ENCODE measurements at regions not wholly inside any gene's neighbourhood (a gene's known extent, or its start where the extent isn't known, plus 50 kb on each side); places are given as distances from the start of the nearest gene placed in this dataset. TPM values are rescaled to one million over a fixed set of nuclear protein-coding genes. Genes with fewer than 3 reads are reported as not detected.
A peak's percentile ranks its signal among the peaks of the same experiment; 100 is the strongest.

GRCh38 chr4:83716874-83717273, 181.0 kb downstream of the GPAT3 start:
- DNase-seq = no peak

GRCh38 chr4:83712890-83713289, 177.0 kb downstream of the GPAT3 start:
- no peak for DNase-seq

DNA sequence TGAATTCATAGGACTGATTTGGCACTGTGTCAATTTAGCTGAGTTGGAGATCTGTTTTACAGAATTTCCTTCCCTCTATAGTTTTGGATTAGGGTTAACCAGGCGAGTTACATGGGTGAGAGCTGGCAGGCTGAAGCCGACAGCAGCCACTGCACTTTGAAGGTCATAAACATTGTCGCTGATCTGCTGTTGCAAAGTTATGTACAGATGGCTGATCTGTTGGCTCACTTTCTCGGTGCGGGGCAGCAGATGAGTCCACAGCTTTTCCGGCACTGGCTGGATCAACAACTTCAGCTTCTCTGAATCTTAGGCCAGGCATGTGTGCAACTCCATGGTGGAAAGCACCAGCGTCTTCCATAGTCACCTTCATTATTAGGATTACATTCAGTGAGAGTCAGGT, 173.7 kb downstream of the GPAT3 start:
- DNase-seq = no peak

DNA sequence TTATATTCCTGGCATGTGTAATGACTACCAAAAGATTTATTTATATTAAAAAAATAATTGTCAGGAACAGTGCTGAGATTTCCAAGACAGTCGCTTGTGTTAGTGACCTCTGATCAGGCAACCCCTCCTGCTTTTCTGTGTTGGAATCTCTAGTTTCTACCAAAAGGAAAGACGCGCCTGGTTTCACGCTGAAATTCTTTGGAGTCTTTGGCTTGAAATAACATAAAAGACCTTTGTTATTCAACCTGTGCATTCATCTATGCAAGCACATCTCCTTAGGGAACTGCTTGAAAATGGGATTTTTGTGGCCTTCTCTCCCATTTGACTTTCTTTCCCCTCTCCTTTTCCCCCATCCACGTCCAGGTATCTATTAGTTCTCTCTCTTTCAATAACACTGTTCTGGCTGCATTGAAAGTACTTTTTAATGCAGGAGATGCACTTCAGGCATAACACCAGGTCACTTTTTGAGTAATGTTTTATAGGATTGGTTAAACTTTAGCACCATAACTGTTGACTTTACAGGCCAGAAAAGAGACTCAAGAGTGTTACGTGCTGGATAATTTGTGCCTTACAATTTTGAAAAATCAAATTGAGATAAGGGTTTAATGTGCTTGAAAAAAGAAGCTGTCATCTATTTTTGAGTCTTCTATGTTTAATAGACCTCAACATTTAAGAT, 172.7 kb downstream of the GPAT3 start:
- no peak for DNase-seq

DNA sequence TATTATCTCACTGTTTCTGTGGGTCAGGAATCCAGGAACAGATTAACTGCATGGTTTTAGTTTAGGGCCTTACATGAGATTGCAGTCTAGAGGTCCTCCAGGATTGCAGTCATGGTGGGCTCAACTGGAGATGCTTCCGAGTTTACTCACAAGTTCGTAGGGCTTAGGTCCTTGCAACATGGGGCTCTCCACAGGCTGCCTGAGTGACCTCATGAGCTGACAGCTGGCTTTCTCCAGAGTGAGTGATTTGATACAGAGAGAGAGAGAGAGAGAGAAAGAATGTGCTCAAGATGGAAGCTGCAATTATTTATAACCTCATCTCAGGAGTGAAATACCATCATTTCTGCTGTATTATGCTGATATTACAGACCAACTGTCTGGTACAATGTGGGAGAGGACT, 168.9 kb downstream of the GPAT3 start:
- no peak for DNase-seq

- DNase-seq = no peak
Measured at GRCh38 chr4:83703752-83704151, 167.8 kb downstream of the GPAT3 start.

DNA sequence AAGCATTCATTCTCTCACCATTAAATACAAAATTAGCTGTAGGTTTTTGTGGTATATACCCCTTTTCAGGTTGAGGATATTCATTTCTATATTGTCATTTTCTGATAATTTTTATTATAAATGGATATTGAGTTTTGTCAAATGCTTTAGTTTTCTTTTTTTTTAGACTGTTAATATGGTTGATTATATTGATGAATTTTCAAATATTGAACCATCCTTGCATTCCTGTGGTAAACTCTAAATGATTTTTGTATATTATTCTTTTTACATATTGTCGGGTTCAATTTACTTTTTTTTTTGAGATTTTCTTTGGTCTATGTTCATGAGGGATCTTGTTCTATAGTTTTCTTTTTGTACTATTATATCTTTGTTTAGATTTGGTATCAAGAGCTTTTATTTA, 165.1 kb downstream of the GPAT3 start:
- no peak for DNase-seq

- DNase-seq = no peak
Measured at GRCh38 chr4:83699358-83699757, 163.4 kb downstream of the GPAT3 start.

GRCh38 chr4:83692028-83692427, 156.1 kb downstream of the GPAT3 start:
- no peak for DNase-seq

- DNase-seq = no peak
Measured at GRCh38 chr4:83686166-83686565, 150.3 kb downstream of the GPAT3 start.

DNA sequence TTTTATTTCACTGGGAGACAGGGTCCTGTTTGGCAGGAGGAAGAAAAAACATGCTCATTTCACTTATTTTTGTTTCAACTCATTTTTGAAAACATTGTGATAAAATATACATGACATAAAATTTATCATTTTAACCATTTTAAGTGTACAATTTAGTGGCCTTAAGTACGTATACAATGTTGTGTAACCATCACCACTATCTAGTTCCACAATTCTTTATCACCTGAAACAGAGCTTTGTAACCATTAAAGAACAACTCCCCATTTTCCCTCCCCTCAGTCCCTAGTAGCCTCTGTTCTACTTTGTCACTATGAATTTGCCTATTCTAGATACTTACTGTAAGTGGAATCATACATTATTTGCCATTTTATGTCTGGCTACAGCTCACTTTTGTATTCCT, 143.8 kb downstream of the GPAT3 start:
- no peak for DNase-seq

DNA sequence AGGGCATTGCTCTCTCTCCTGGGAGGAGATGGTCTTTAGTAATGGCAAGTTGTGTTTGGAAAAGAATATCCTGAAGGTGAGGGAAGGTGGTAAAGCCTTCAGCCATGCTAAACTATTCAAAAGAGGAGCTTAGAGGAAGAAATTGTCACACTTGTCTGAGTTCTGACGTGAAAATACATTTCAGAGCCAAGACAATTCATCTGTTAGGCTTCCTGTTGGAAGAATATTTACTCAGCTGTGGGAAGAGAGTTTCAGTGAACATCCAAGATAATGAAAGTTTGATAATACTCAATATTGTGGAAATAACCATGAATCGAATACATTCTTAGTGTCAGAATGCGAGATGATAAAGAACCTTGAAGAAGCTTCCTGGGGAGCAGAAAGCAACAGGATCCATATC, 143.3 kb downstream of the GPAT3 start:
- DNase-seq = peak; percentile 5

DNA sequence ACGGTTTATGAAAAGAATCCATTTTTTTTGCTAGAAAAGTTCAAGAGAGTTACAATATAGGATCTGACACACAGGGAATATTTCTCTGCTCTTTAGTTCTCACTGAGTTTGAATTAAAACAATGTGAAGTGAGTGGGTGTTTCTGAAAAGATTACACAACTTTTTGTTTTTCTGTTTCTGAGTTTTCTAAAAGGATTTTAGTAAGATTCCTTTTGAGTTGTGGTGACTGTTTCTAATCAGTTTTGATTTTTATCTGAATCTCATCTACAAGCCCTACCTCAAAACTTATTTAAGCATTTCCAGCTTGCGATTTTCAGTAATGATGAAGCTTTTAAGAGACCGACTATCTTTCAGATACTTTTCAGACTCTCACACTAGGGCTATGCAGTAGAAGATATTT, 141.7 kb downstream of the GPAT3 start:
- peak; percentile 9 for DNase-seq

DNA sequence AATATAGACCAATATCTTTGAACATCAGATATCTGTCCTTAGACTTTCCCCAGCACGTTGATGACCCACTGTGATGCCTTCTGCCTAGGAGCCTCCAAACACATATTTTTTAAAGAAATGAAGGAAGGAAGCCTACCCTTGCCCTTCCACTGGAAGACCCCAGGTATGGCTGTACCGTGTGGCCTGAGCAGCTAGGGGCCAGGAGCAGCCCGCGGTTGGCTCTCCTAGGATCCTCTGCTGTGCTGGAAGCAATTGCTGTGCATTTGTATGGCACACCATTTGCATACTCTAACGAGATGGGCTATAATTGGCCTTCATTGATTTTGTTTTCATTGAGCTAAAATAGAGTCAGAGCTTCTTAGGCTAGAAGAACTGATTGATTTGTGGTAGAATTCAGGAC, 128.8 kb downstream of the GPAT3 start:
- no peak for DNase-seq

DNA sequence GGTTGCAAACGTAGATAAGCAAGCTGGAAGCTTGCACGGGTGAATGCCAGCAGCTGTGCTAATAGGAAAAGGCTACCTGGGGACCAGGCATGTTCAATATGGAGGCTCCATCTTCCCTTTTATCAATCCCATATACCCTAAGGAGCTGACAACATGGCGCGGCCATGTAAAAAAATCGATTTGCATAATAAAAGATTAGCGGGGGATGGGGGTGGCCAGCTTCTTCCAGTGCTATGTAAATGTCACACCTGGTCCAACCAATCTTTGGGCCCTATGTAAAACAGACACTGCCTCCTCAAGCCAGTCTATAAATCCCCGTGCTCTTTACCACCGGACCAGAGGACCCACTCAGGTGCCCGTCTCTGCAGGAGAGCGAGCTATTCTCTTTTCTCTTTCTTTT, 128.2 kb downstream of the GPAT3 start:
- no peak for DNase-seq

DNA sequence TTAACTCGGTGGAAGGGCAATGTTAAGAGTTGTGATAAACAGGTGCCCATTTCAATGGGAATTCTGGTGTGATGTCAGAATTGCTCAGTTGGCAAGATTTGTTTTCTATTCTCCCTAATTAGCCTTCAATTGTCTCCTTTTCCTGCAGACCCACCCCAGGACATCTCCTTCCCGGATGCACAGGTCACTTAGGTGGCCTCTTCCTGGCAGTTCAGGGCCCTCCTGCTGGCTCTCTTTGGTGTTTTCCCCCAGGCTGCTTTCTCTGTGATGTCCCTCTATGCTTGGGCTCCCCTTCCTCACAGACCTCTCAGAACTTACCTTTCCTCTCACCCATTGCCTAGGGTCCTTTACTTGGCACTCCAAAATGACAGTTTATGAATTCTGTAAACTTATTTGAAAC, 126.3 kb downstream of the GPAT3 start:
- no peak for DNase-seq

DNA sequence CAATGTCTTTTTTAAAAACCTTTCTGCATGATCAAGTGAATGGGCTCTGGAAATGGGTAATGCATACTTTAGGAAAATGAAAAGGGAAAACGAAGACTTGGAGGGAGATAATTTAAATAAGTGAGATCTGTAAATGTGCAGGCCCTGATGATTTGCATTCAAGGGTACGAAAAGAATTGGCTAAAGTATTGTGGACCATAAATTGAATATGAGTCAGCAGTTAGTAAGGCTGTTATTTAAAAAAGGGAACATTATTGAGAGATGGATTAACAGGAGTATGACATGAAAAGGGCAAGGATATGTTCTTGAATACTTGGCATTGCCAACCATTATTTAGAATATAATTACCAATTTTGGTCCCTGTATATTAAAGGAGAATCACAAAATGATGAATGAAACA, 125.5 kb downstream of the GPAT3 start:
- DNase-seq = no peak

DNA sequence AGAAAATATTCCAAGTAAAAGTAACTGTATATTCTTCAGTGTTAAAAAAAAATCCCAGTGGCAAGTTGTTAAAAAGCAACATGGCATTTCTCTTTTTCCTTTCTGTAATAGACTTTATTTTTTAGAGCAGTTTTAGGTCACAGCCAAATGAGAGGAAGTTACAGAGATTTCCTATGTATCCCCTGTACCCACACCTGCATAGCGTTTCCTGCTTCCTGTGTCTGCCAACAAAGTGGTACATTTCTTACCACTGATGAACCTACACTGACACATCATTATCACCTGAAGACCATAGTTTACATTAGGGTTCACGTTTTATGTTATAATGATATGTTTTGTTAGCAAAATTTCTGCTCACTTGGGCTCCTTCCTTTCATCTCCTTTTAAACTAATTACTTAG, 124.7 kb downstream of the GPAT3 start:
- no peak for DNase-seq

- DNase-seq = no peak
Measured at GRCh38 chr4:83658806-83659205, 122.9 kb downstream of the GPAT3 start.

DNA sequence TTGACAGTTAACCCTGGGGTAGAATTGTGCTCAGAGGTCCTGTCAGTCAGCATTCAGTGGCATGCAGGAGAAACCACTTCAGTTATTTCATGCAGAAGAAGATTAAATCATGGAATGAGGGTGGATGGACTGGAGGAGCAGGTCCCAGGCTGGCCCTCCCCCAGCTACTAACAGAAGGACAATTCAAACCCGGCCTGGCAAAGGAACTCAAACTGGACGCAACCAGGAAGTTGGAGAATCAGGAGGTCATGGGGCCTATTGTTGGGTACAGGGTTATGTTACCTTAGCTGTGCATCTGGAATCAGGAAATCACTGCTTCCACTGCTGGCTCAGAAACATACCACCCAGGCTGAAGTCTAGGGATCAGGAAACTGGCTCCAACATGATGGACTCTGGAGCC, 121.4 kb downstream of the GPAT3 start:
- DNase-seq = no peak

Small RNA genes in the stretch of these regions (small RNA-seq; reads per million reads assigned to genes)
- not detected for gene RNU6-774P (ENCODE audit: low replicate concordance)

All from tongue (tissue), 2 donors.